Uterus (tissue), 3 donors: ENCODE measurements at regions not wholly inside any gene's neighbourhood (a gene's known extent, or its start where the extent isn't known, plus 50 kb on each side); places are given as distances from the start of the nearest gene placed in this dataset.
"Not testable (repeated sequence)": the region's sequence is repeated elsewhere in the genome, so short reads cannot be mapped to it uniquely, and the experiment has no call there.

Experiments
- DNase-seq, 2 donors: peaks; one replicate each; pipeline ENCODE4 v3.0.0-alpha.2; 2019 to 2020
- H3K27ac ChIP-seq, 2 donors: fragments of 200-600 bp; sonication (generic); 1 replicate in 1 of 2; 2 replicates in 1 of 2; pipeline ENCODE4 v1.5.1; 2016 to 2018
- H3K27me3 ChIP-seq, 2 donors: fragments of 200-600 bp; sonication (generic); one replicate each; pipeline ENCODE4 v1.5.1; 2018 to 2019; ENCODE audit warnings: control low read depth in 1 of 2
- H3K36me3 ChIP-seq, 2 donors: fragments of 200-600 bp; sonication (generic); one replicate each; pipeline ENCODE4 v1.5.1; 2019; ENCODE audit warnings: control low read depth in 1 of 2
- H3K4me1 ChIP-seq, 2 donors: fragments of 200-600 bp; sonication (generic); one replicate each; pipeline ENCODE4 v1.5.1; 2018 to 2019; ENCODE audit warnings: control low read depth in 1 of 2
- H3K4me3 ChIP-seq, 2 donors: fragments of 200-600 bp; sonication (generic); 1 replicate in 1 of 2; 2 replicates in 1 of 2; pipeline ENCODE4 v1.5.1; 2018 to 2019; ENCODE audit warnings: mild to moderate bottlenecking in 1 of 2
- H3K9me3 ChIP-seq, 2 donors: fragments of 200-600 bp; sonication (generic); one replicate each; pipeline ENCODE4 v1.5.1; 2019; ENCODE audit warnings: control low read depth in 1 of 2
- intact Hi-C: fragments of 100-400 bp; cut with DNase I; formaldehyde crosslinking; loops from one replicate; pipeline ENCODE4 v1.15.1; 2023; ENCODE audit warnings: low total_unique reads
- donor health status: DM: yes; HTN: yes; CAD: no.

DNA sequence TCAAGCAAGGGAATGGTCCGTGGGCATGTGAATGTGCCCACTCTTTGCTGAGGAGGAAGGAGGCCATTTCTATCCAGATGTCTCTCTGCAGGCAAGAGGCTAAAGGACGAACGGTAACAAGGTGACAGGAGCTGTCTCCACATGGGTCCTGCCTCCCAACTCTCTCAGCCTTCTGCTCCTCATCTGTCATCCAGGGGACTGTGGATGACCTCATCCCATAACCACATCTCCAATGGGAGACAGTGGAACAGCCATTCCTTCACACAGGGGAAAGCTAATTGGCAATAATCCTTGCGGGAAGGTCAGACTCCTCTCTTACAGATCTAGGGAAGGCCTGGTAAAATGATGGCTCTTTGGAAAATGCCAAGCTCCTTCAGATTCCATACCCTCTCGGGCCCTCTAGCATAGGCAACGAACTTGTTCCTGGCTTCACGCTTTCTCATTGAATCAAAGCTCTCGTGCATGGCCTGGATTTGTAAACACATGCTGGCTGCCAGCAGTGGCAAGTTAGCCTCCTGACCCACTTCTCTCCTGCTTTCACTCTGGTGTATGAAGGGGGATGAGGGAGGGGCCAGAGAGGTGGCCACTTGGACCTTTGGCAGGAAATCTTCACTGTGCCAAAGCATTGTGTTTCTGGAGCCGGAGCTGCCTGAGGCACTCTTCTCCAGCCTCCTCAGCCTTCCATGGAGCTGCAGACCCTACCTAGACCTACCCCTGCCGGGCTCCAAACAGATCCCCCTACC, 94.5 kb upstream of the FAM72C start:
- H3K4me3 ChIP-seq, H3K27me3 ChIP-seq, H3K9me3 ChIP-seq, intact Hi-C loops, DNase-seq, H3K4me1 ChIP-seq, H3K36me3 ChIP-seq, H3K27ac ChIP-seq: not testable (repeated sequence)

DNA sequence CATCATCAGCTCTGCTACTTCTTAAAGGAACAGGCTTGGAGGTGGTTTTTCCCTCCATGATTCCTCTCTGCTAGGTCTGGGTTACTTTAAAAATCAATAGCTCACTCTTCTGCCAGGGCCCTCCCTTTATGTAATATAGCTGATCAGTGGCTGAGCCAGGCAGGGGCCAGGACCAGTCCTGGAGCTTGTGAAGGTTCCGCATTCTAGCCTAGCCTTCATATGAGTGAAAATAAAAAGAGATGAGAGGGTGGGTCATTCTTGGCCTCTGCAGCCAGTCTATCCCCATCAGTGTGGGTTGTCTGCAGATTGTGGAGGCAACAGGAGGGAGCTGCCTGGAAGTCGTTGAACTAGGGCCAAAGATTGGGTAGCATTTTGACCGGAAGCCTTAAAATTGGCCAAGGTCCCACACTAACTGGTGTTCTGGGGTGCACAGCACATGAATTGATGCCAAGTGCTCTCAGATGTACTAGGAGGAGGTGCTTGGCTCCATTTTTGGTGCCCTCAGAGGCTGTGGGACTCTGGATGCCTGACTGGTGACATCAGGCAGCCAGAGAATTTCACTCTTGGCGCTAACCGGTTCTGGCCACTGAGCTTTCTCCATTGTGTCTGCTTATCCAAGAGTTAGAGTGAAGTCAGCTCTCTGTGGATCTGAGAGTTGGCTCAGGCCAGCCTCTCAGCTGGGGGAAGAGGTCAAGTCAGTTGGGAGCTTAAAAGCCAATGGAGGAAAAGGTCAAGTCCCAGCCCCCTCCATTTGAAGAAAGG, 93.7 kb upstream of the FAM72C start:
- H3K27ac ChIP-seq, H3K4me1 ChIP-seq, DNase-seq, H3K36me3 ChIP-seq, intact Hi-C loops, H3K9me3 ChIP-seq, H3K4me3 ChIP-seq, H3K27me3 ChIP-seq: not testable (repeated sequence)

DNA sequence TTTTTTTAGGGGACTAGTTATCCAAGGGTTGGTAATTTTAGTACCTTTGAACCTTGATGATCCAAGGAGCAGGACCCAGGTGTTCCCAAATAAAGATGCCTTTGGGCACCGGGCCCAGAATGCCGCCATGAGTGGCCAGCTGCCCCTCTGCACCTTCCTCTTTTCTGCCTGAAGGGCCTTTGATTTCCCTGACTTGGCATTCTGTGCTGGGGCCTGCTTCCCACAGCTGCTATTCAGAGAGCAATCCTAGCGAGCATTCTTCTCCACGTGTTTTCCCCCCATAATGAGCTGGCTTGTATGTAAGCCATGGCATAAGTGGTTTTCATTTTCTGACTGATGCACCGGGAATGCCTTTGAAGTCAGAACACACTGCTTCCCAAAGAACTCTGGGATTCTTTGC, 77.6 kb upstream of the FAM72C start:
- H3K4me3 ChIP-seq, H3K27ac ChIP-seq, H3K4me1 ChIP-seq, H3K27me3 ChIP-seq, H3K36me3 ChIP-seq, intact Hi-C loops, H3K9me3 ChIP-seq, DNase-seq: not testable (repeated sequence)

DNA sequence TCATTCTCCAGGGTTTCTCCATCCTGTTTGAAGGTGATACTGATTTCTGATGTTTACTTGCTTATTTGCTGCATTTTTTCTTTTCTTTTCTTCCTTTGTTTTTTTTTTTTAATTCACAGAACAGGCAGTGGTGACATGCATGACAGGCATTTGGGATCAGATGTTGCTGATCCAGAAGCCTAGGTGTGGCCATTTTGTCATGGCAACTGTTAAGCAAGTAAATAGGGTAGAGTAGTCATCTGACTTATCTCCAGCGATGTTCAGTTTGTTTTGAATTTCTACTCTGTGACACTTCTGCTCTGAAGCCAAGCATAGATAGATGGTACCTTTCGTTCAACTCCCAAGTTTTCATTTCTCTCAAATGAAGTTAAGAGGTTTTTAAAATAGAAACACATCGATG, 74.9 kb upstream of the FAM72C start:
- H3K36me3 ChIP-seq, H3K4me3 ChIP-seq, H3K9me3 ChIP-seq, H3K27ac ChIP-seq, H3K27me3 ChIP-seq, intact Hi-C loops, H3K4me1 ChIP-seq, DNase-seq: not testable (repeated sequence)

DNA sequence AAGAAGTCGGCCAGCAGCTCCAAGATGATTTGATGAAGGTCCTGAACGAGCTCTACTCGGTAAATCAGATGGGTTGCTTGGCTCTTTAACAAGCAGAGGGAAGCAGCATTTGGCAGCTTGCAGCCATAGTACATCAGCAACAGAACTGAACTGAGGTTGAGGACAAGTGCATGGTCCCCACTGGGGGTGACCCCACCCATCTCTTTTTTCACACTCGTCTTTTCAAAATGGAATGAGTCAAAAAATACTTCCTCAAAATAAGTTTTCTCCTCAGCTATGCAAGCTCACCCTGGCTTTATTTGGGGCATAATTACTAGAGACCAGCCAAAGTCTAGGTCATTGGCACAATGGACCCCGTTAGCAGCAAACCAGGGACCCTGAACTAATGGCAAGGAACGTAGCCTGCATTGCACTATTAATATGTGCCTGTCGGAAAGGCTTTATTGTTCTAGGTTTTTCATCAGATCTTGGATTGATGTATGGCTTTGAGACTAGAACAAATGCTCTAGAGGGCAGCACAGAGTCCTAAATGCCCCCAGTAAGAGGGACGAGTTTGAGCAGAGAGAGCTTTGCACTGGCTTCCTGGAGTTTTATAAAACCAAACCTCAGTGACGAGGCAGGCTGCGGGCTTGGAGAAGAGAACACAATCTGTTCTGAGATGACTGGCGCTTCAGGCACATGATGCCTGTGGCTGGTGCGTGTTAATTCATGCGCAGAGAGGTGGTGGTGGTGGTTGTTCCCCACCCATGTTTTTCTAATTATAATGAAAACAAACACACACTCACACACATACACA, 74.2 kb upstream of the FAM72C start:
- H3K36me3 ChIP-seq, H3K4me1 ChIP-seq, intact Hi-C loops, DNase-seq, H3K4me3 ChIP-seq, H3K9me3 ChIP-seq, H3K27ac ChIP-seq, H3K27me3 ChIP-seq: not testable (repeated sequence)

DNA sequence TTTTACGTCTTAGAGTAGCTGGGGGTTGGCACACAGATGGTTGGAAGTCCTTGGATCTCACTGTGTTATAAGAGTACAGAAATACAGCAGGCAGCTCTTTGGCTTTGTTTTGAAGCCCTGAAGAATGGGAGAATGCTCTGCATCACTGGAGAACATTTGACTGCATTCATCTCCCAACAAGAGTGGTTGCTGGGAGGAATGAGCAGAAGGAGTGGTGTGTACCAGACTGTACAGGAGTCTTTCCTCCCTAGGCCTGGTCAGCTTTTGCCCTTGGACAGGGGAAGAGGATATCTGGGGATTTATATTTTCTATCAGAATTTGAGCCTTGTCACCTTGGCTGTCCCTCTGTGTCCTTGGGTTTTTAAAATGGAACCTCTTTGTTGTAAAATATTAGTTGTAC, 70.5 kb upstream of the FAM72C start:
- DNase-seq, H3K27me3 ChIP-seq, H3K36me3 ChIP-seq, H3K4me3 ChIP-seq, H3K4me1 ChIP-seq, H3K27ac ChIP-seq, intact Hi-C loops, H3K9me3 ChIP-seq: not testable (repeated sequence)

DNA sequence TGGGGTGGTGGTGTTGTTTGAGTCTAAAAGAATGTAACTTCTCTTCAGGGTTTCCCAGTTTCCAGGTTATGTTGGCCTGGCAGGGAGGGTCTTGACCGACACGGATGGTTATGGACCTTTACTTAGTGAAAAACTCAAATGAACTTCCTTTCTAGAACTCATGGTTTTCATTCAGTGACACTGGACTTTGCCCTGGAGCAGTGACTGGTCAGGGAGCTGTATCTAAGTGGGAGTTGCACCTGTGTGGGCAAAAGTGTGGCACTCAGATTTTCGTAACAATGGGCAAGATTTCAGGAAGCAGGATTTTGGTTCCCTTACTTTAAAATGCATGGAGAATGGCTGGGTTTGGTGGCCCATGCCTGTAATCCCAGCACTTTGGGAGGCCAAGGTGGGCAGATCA, 68.5 kb upstream of the FAM72C start:
- H3K9me3 ChIP-seq, intact Hi-C loops, H3K4me1 ChIP-seq, H3K4me3 ChIP-seq, H3K27me3 ChIP-seq, H3K36me3 ChIP-seq, H3K27ac ChIP-seq, DNase-seq: not testable (repeated sequence)

DNA sequence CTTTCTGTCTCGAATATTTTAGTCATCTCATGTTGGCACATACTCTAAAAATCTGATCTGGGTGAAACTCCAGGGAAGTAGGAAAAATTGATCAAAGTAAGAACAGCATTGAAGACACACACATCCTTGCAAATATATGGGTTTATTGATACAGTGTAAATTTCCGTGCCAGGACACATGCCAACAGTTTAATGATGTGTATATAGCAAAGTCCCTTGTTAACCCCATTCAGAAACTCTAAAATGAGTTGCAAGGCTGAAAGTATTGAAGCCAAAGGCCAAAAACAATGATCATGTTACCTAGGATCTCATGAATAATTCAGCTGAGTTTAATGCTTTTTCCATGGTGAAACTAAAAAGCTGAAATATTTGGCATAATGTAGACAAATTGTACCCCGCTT, 62.3 kb upstream of the FAM72C start:
- H3K9me3 ChIP-seq, H3K27ac ChIP-seq, DNase-seq, H3K4me3 ChIP-seq, H3K4me1 ChIP-seq, H3K27me3 ChIP-seq, intact Hi-C loops, H3K36me3 ChIP-seq: not testable (repeated sequence)

DNA sequence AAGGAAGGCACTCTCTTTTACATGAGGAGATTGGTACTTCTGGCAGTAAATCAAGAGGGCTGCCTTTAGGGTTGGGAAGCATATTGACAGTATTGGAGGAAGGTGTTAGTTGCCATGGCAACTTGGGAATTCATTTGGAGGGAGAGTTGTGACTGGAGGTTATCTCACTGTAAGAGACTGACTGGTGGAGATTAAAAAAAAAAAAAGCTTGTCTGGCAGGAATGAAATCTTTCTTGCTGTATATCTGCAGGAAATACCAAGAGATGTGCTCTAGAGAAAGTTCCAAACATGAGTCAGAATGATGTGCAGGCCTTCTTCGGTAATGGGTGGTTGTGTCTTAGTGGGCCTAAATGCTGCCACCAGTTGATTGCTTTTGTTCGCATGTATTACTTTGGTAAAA, 59.8 kb upstream of the FAM72C start:
- intact Hi-C loops, H3K4me1 ChIP-seq, H3K4me3 ChIP-seq, H3K9me3 ChIP-seq, H3K36me3 ChIP-seq, H3K27ac ChIP-seq, DNase-seq, H3K27me3 ChIP-seq: not testable (repeated sequence)

DNA sequence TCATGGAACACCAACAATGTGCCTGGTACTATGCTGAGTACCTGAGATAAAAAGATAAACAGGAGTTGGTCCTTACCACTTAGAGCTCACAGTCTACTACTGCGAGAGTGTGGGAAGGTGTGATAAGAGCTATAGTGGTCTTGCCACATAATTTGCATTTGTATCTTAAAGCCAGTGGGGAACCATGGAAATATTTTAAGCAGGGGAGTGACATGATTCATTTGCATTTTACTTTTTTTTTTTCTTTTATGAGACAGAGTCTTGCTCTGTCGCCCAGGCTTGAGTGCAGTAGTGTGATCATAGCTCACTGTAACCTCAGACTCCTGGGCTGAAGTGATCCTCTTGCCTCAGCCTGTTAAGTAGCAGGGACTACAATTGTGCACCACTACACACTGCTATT, 54.2 kb upstream of the FAM72C start:
- H3K36me3 ChIP-seq, intact Hi-C loops, H3K4me3 ChIP-seq, DNase-seq, H3K4me1 ChIP-seq, H3K27me3 ChIP-seq, H3K27ac ChIP-seq, H3K9me3 ChIP-seq: not testable (repeated sequence)

DNA sequence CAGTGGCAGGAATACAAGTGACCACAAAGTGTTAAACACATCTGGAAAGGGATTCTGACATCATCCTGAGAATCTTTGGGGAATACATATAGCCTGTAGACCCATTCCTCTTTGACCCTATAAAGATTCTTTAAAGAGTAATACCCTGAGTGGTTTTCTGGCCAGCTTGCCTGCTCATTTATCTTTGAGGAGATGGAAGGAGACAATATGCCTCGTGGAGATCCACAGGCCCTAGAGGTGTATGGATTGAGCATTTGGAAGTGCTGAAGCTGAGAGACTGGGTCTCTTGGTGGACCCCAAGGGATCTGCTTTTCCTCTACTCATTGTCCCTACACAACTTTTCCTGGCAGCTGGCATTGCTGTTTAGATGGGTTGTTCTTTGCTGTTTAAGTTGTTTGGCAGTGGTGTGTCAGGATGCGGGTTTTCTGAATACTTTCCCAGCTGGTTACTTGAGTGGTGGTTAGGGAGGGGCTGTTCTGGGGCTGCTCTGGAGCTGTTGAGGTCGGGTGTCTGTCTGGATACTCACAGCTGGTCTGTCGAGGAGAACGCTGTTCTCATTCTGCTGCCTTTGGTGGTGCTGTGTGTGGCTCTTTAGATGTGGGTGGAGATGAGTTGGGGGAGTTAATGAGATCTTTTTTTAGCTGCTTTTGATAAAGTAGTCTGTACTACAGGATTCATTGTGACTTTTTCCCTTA, 50.1 kb upstream of the FAM72C start:
- H3K36me3 ChIP-seq, H3K9me3 ChIP-seq, H3K4me1 ChIP-seq, H3K27ac ChIP-seq, DNase-seq, H3K4me3 ChIP-seq, intact Hi-C loops, H3K27me3 ChIP-seq: not testable (repeated sequence)
